ENCODE measurements at regions not wholly inside any gene's neighbourhood (a gene's known extent, or its start where the extent isn't known, plus 50 kb on each side); places are given as distances from the start of the nearest gene placed in this dataset.

DNA sequence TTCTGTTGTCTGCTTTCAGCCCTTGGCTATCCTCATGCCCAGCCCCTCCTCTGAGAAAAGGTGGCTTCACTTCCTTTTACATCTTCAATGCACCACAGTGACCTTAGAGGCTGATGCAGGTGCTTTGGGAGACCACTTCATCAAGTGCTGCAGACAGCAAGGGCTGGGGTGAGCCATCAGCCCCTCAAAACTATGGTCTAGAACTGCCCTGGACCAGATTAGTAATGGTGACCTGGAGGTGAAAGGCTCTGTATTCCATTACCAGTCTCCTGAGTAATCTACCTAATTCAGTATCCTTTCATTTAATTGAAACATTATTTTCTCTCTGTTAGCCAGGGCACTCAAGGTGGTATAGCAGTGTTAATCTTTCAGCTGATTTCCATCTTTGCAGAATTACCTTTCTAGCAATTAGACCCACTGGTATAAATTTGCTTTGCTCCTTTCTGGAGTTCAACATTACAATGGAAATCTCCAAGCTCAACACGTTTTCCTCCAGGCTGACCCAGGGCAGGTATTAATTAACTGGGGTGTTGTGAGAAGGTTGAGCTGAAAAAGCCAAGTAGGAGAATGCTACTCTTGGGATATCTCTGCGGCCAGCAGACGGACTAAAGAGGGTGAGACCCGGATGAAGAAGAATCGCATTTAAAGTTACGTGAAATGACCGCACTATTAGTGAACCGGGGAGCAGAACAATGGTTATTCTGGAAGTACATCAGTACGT is 469.0 kb downstream of the MEIS1 start:
- TF ChIP-seq, protein P1, sequence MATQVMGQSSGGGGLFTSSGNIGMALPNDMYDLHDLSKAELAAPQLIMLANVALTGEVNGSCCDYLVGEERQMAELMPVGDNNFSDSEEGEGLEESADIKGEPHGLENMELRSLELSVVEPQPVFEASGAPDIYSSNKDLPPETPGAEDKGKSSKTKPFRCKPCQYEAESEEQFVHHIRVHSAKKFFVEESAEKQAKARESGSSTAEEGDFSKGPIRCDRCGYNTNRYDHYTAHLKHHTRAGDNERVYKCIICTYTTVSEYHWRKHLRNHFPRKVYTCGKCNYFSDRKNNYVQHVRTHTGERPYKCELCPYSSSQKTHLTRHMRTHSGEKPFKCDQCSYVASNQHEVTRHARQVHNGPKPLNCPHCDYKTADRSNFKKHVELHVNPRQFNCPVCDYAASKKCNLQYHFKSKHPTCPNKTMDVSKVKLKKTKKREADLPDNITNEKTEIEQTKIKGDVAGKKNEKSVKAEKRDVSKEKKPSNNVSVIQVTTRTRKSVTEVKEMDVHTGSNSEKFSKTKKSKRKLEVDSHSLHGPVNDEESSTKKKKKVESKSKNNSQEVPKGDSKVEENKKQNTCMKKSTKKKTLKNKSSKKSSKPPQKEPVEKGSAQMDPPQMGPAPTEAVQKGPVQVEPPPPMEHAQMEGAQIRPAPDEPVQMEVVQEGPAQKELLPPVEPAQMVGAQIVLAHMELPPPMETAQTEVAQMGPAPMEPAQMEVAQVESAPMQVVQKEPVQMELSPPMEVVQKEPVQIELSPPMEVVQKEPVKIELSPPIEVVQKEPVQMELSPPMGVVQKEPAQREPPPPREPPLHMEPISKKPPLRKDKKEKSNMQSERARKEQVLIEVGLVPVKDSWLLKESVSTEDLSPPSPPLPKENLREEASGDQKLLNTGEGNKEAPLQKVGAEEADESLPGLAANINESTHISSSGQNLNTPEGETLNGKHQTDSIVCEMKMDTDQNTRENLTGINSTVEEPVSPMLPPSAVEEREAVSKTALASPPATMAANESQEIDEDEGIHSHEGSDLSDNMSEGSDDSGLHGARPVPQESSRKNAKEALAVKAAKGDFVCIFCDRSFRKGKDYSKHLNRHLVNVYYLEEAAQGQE (IDR thresholded peaks at IDR 0.05; ENCODE audit: low read depth): no peak

DNA sequence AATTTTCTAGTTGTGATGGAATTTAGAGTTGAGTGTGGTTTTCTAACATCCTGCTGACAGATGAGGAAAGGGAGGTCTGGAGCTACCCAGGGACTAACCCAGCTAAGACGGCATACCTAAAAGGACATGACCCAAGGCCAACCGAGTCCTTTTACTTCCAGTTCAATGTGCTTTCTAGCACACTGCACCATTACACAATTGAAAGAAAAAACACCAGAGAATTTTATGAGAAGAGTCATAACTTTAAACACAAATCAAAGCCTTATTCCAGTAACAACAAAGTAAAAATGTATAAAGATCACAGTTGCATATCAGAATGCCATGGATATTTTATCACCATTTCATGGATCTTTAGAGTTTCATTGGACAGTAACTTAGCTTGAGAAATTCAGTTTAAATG is 480.3 kb downstream of the MEIS1 start:
- TF ChIP-seq TAF1 (IDR thresholded peaks at IDR 0.05; ENCODE audit: low read depth): no peak
- no peak for TF ChIP-seq EGR1 (IDR thresholded peaks at IDR 0.05)
- TF ChIP-seq RAD21 (IDR thresholded peaks at IDR 0.05; ENCODE audit: low read depth): no peak
- TF ChIP-seq CREB1 (IDR thresholded peaks at IDR 0.05; ENCODE audit: low read depth): no peak
- no peak for TF ChIP-seq TCF12 (IDR thresholded peaks at IDR 0.05; ENCODE audit: low read depth)
- no peak for TF ChIP-seq CEBPB (IDR thresholded peaks at IDR 0.05)
- no peak for TF ChIP-seq FOXM1 (IDR thresholded peaks at IDR 0.05; ENCODE audit: borderline replicate concordance, low read depth)
- no peak for TF ChIP-seq TEAD4 (IDR thresholded peaks at IDR 0.05)
- TF ChIP-seq, protein P2, sequence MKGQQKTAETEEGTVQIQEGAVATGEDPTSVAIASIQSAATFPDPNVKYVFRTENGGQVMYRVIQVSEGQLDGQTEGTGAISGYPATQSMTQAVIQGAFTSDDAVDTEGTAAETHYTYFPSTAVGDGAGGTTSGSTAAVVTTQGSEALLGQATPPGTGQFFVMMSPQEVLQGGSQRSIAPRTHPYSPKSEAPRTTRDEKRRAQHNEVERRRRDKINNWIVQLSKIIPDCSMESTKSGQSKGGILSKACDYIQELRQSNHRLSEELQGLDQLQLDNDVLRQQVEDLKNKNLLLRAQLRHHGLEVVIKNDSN (IDR thresholded peaks at IDR 0.05): no peak
- TF ChIP-seq YY1 (IDR thresholded peaks at IDR 0.05; ENCODE audit: low read depth): no peak
- TF ChIP-seq, protein P1 (IDR thresholded peaks at IDR 0.05; ENCODE audit: low read depth): no peak
- no peak for TF ChIP-seq NFIC (IDR thresholded peaks at IDR 0.05)
- TF ChIP-seq ZBTB7A (IDR thresholded peaks at IDR 0.05; ENCODE audit: low read depth): no peak
- TF ChIP-seq, protein P3, sequence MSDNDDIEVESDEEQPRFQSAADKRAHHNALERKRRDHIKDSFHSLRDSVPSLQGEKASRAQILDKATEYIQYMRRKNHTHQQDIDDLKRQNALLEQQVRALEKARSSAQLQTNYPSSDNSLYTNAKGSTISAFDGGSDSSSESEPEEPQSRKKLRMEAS (IDR thresholded peaks at IDR 0.05): no peak
- TF ChIP-seq EP300 (IDR thresholded peaks at IDR 0.05; ENCODE audit: borderline replicate concordance): no peak

DNA sequence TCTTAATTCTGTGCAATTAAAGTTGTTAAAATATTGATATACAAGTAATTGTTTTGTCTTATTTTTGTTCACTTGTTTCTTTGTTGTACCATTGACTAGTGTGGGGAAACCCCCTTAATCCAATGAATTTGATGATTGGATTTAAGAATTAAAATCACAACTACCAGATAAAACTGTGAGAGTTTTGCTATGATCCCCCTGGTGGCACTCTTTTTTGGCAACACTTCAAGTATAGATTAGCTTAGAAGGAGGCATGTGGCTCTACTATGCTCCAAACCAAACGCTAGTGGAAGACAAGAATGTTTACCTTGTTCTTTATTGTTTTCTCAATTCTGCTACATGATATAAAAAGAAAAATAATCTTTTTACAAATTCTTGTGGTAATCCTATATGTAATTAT is 477.8 kb upstream of the ETAA1 start:
- TF ChIP-seq, protein P1 (IDR thresholded peaks at IDR 0.05; ENCODE audit: low read depth): no peak
- no peak for TF ChIP-seq RAD21 (IDR thresholded peaks at IDR 0.05; ENCODE audit: low read depth)
- no peak for TF ChIP-seq ZBTB7A (IDR thresholded peaks at IDR 0.05; ENCODE audit: low read depth)
- TF ChIP-seq EP300 (IDR thresholded peaks at IDR 0.05; ENCODE audit: borderline replicate concordance): no peak
- TF ChIP-seq FOXM1 (IDR thresholded peaks at IDR 0.05; ENCODE audit: borderline replicate concordance, low read depth): no peak
- no peak for TF ChIP-seq TEAD4 (IDR thresholded peaks at IDR 0.05)
- TF ChIP-seq CEBPB (IDR thresholded peaks at IDR 0.05): no peak
- TF ChIP-seq EGR1 (IDR thresholded peaks at IDR 0.05): no peak
- TF ChIP-seq NFIC (IDR thresholded peaks at IDR 0.05): no peak
- TF ChIP-seq YY1 (IDR thresholded peaks at IDR 0.05; ENCODE audit: low read depth): no peak
- no peak for TF ChIP-seq TAF1 (IDR thresholded peaks at IDR 0.05; ENCODE audit: low read depth)
- TF ChIP-seq, protein P2 (IDR thresholded peaks at IDR 0.05): no peak
- TF ChIP-seq TCF12 (IDR thresholded peaks at IDR 0.05; ENCODE audit: low read depth): no peak
- no peak for TF ChIP-seq CREB1 (IDR thresholded peaks at IDR 0.05; ENCODE audit: low read depth)

DNA sequence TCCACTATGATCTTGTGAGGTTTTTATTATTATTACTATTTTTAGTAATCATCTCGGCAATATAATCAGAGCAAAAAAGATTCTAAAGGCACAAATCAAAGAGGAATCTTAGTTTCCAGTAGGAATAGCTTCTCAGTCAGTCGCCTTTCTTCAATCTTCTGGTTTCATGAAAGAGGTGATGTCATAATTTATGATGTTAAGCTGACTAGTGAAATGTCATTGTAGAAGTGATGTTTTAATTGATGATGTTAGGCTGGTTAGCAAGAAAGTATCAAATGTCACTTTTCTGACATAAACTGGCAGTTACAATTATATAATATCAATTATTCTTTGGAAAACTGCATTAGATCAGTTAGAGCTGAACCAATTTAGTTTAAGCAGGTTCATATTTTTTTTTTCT is 476.7 kb upstream of the ETAA1 start:
- no peak for TF ChIP-seq CEBPB (IDR thresholded peaks at IDR 0.05)
- TF ChIP-seq NFIC (IDR thresholded peaks at IDR 0.05): no peak
- no peak for TF ChIP-seq RAD21 (IDR thresholded peaks at IDR 0.05; ENCODE audit: low read depth)
- TF ChIP-seq TAF1 (IDR thresholded peaks at IDR 0.05; ENCODE audit: low read depth): no peak
- no peak for TF ChIP-seq EGR1 (IDR thresholded peaks at IDR 0.05)
- no peak for TF ChIP-seq CREB1 (IDR thresholded peaks at IDR 0.05; ENCODE audit: low read depth)
- TF ChIP-seq FOXM1 (IDR thresholded peaks at IDR 0.05; ENCODE audit: borderline replicate concordance, low read depth): no peak
- TF ChIP-seq, protein P2 (IDR thresholded peaks at IDR 0.05): no peak
- TF ChIP-seq, protein P1 (IDR thresholded peaks at IDR 0.05; ENCODE audit: low read depth): no peak
- TF ChIP-seq, protein P3 (IDR thresholded peaks at IDR 0.05): no peak
- TF ChIP-seq TCF12 (IDR thresholded peaks at IDR 0.05; ENCODE audit: low read depth): no peak
- no peak for TF ChIP-seq YY1 (IDR thresholded peaks at IDR 0.05; ENCODE audit: low read depth)
- no peak for TF ChIP-seq EP300 (IDR thresholded peaks at IDR 0.05; ENCODE audit: borderline replicate concordance)
- no peak for TF ChIP-seq TEAD4 (IDR thresholded peaks at IDR 0.05)
- no peak for TF ChIP-seq ZBTB7A (IDR thresholded peaks at IDR 0.05; ENCODE audit: low read depth)

All from Ishikawa (cell line).